ENCODE measurements at regions not wholly inside any gene's neighbourhood (a gene's known extent, or its start where the extent isn't known, plus 50 kb on each side); places are given as distances from the start of the nearest gene placed in this dataset.

GRCh38 chr5:173808079-173808808 lies 79.9 kb upstream of the CPEB4 start:
- no peak for DNase-seq

- DNase-seq: no peak
Measured at GRCh38 chr5:173809014-173809413, 79.1 kb upstream of the CPEB4 start.

GRCh38 chr5:173812811-173813550 lies 75.2 kb upstream of the CPEB4 start:
- no peak for DNase-seq

- no peak for DNase-seq
Measured at GRCh38 chr5:173814053-173814452, 74.1 kb upstream of the CPEB4 start.

GRCh38 chr5:173815571-173815970 lies 72.6 kb upstream of the CPEB4 start:
- DNase-seq: no peak

GRCh38 chr5:173816728-173817127 lies 71.4 kb upstream of the CPEB4 start:
- no peak for DNase-seq

GRCh38 chr5:173817561-173817960 lies 70.6 kb upstream of the CPEB4 start:
- no peak for DNase-seq

GRCh38 chr5:173819521-173819920 lies 68.6 kb upstream of the CPEB4 start:
- no peak for DNase-seq

GRCh38 chr5:173823274-173823644 lies 64.9 kb upstream of the CPEB4 start:
- no peak for DNase-seq

- no peak for DNase-seq
Measured at GRCh38 chr5:173823721-173824567, 64.2 kb upstream of the CPEB4 start.

- DNase-seq: no peak
Measured at GRCh38 chr5:173825215-173825865, 62.8 kb upstream of the CPEB4 start.

- no peak for DNase-seq
Measured at GRCh38 chr5:173826086-173826427, 62.1 kb upstream of the CPEB4 start.

- no peak for DNase-seq
Measured at GRCh38 chr5:173826428-173827350, 61.5 kb upstream of the CPEB4 start.

- DNase-seq: no peak
Measured at GRCh38 chr5:173828952-173829351, 59.2 kb upstream of the CPEB4 start.

- no peak for DNase-seq
Measured at GRCh38 chr5:173829826-173830225, 58.3 kb upstream of the CPEB4 start.

- no peak for DNase-seq
Measured at GRCh38 chr5:173830421-173830820, 57.7 kb upstream of the CPEB4 start.

- DNase-seq: no peak
Measured at GRCh38 chr5:173831196-173831914, 56.8 kb upstream of the CPEB4 start.

GRCh38 chr5:173832386-173832785 lies 55.8 kb upstream of the CPEB4 start:
- no peak for DNase-seq

GRCh38 chr5:173833196-173833985 lies 54.8 kb upstream of the CPEB4 start:
- no peak for DNase-seq

GRCh38 chr5:173834071-173834771 lies 53.9 kb upstream of the CPEB4 start:
- no peak for DNase-seq

All from NCI-H1092 treated with DMSO at 0.1 percent for 48 hours (cell line).